ENCODE measurements at regions not wholly inside any gene's neighbourhood (a gene's known extent, or its start where the extent isn't known, plus 50 kb on each side); places are given as distances from the start of the nearest gene placed in this dataset.

GRCh38 chr2:134141598-134142340 lies 112.1 kb upstream of the MGAT5 start:
- DNase-seq (ENCODE audit: low read depth) = no peak

- DNase-seq (ENCODE audit: low read depth) = no peak
Observed at GRCh38 chr2:134142341-134142738, 111.5 kb upstream of the MGAT5 start.

- peak; percentile 55 for DNase-seq (ENCODE audit: low read depth)
Observed at GRCh38 chr2:134142903-134143302, 111.0 kb upstream of the MGAT5 start.

GRCh38 chr2:134143568-134143967 lies 110.3 kb upstream of the MGAT5 start:
- no peak for DNase-seq (ENCODE audit: low read depth)

- no peak for DNase-seq (ENCODE audit: low read depth)
Observed at GRCh38 chr2:134144081-134144596, 109.7 kb upstream of the MGAT5 start.

GRCh38 chr2:134144651-134145050 lies 109.2 kb upstream of the MGAT5 start:
- DNase-seq (ENCODE audit: low read depth) = no peak

- DNase-seq (ENCODE audit: low read depth) = no peak
Observed at GRCh38 chr2:134145519-134145918, 108.4 kb upstream of the MGAT5 start.

GRCh38 chr2:134146161-134146560 lies 107.7 kb upstream of the MGAT5 start:
- no peak for DNase-seq (ENCODE audit: low read depth)

- no peak for DNase-seq (ENCODE audit: low read depth)
Observed at GRCh38 chr2:134146620-134147019, 107.3 kb upstream of the MGAT5 start.

- DNase-seq (ENCODE audit: low read depth) = no peak
Observed at GRCh38 chr2:134148172-134148571, 105.7 kb upstream of the MGAT5 start.

GRCh38 chr2:134148843-134149472 lies 104.9 kb upstream of the MGAT5 start:
- DNase-seq (ENCODE audit: low read depth) = no peak

GRCh38 chr2:134149904-134150303 lies 104.0 kb upstream of the MGAT5 start:
- DNase-seq (ENCODE audit: low read depth) = no peak

- no peak for DNase-seq (ENCODE audit: low read depth)
Observed at GRCh38 chr2:134150760-134151159, 103.1 kb upstream of the MGAT5 start.

GRCh38 chr2:134152045-134153010 lies 101.5 kb upstream of the MGAT5 start:
- no peak for DNase-seq (ENCODE audit: low read depth)

- DNase-seq (ENCODE audit: low read depth) = no peak
Observed at GRCh38 chr2:134153294-134153880, 100.5 kb upstream of the MGAT5 start.

GRCh38 chr2:134154246-134154645 lies 99.6 kb upstream of the MGAT5 start:
- no peak for DNase-seq (ENCODE audit: low read depth)

- DNase-seq (ENCODE audit: low read depth) = no peak
Observed at GRCh38 chr2:134155134-134155533, 98.7 kb upstream of the MGAT5 start.

- DNase-seq (ENCODE audit: low read depth) = no peak
Observed at GRCh38 chr2:134158295-134158694, 95.6 kb upstream of the MGAT5 start.

GRCh38 chr2:134161170-134161547 lies 92.7 kb upstream of the MGAT5 start:
- no peak for DNase-seq (ENCODE audit: low read depth)

- DNase-seq (ENCODE audit: low read depth) = no peak
Observed at GRCh38 chr2:134163336-134163735, 90.5 kb upstream of the MGAT5 start.

- DNase-seq (ENCODE audit: low read depth) = no peak
Observed at GRCh38 chr2:134164306-134164705, 89.6 kb upstream of the MGAT5 start.

GRCh38 chr2:134167015-134167414 lies 86.9 kb upstream of the MGAT5 start:
- no peak for DNase-seq (ENCODE audit: low read depth)

Data from Daoy (cell line).